NCI-H1417 (cell line): ENCODE measurements at regions not wholly inside any gene's neighbourhood (a gene's known extent, or its start where the extent isn't known, plus 50 kb on each side); places are given as distances from the start of the nearest gene placed in this dataset.
A peak's percentile ranks its signal among the peaks of the same experiment; 100 is the strongest.

Experiments
- DNase-seq, 3 experiments: peaks; one replicate each; lab custom pipeline; 2025; lab: John Stamatoyannopoulos, UW

DNA sequence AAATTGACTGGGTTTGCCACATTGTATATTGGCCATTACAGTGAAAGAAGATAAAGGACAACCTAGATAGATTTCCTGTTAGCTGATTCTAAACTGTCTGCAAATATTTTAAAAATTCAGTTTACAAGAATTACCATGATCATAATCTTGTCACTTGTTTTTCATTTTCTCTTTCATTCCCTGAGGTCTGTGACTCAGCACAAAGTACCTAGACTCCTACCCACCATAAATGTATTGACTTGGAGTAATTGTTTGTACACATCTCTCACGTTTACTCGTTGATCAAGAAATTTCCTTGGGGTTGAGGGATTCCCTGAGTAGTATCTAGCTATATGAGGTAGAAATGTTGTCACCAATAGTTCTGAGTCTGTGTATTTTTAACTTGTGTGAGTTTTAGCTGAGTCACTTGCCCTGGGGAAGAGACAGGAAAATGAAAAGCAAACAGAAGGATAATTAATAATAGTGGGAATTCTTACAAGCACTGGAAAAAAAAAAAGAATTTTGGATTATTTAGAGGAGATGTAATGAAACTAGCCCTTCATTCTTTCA, 299.2 kb upstream of the DACH1 start:
- peak in 1 of 3 experiments; percentile 46 for DNase-seq

DNA sequence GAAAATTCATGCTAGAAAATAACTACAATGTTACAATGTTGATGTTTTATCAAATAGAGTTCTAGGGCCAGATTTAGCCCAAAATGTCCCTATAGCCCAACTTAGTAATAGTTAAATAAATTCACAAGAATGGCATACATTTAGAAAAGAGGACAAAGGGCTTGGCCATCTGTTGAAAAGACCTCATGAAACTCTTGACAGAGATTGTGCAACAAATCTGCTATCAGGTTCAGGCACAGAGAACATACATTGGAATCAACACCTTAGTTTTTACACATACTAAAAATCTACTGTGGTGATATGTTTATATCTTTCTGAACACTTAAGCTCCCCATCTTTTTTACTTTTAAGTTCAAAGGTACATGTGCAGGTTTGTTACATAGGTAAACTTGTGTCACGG, 298.3 kb upstream of the DACH1 start:
- DNase-seq: no peak

DNA sequence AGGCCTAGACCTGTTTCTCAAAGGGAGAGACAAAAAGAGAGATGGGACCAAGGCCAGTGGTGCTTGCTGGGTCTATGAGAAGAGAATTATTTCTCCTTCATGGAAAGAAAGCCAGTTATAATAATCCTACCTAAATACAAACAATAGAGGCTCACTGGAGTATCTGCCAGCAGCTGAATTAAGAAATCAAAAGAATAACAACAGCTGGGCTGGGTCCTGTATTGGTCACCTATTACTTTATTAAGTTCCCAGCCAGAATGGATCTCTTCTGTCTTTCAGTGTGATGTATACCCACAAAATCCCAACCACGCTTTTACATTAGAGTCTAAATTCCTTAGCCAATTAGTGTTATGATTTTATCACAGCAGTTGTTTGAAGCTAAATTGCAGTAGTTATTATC, 297.8 kb upstream of the DACH1 start:
- no peak for DNase-seq

DNA sequence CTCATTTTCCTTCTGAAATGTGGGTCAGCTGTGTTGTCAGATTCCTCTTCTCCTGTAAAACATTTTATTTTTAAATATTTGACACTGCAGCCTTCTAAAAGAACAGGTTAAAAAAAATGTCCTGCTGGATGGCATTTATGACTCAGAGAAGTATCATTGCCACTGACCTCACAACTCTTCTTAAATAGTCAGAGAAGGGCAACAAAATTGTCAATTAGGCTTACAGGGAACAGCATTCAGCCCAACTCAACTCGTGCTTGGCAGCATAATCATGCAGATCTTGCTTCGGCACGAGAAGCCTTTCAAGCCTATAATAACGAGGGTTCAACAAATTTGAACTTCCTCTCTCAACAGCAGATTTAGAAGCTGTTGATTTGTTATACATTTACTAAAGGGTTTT, 296.7 kb upstream of the DACH1 start:
- DNase-seq: no peak

DNA sequence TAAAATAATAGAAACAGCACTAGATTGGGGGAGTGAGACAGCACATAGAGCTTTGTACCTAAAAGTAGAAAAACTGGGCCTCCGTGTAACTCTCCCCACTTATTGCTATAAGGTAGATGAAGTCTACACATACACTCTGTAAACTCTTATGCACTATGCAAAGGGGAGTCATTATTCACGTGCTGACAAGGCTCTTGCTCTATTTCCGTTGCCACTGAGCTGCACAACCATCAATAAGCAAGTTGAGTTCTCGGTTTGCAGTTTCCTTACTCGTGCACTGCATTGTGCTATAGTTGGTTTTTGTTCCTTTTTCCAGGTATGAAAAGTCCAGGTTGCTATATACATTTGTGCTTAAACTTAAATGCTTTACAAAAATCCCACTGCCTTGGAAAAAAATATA, 294.0 kb upstream of the DACH1 start:
- no peak for DNase-seq

- no peak for DNase-seq
Observed at GRCh38 chr13:72156760-72157159, 289.8 kb upstream of the DACH1 start.

DNA sequence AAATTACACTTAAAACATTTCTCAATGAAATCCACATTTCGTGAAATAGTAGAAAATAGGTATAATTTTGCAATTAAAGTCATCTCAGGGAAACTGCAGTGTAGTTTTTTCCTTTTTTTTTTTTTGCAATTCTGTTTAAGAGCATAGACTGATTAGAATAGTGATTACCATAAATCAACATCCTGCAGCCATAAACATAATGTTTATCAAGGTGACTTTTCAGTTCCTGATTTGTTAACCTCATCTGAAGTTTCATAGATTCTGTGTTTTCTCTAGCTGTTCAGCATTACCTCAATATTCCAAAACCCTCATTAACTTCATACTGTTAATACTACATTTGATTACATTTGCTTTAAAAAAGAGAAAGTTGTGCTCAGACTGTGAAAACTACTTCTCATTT, 286.3 kb upstream of the DACH1 start:
- DNase-seq: no peak

- DNase-seq: peak in 1 of 3 experiments; percentile 54
Observed at GRCh38 chr13:72151241-72151640, 284.2 kb upstream of the DACH1 start.

GRCh38 chr13:72150502-72150901, 283.5 kb upstream of the DACH1 start:
- DNase-seq: no peak

GRCh38 chr13:72149701-72150100, 282.7 kb upstream of the DACH1 start:
- no peak for DNase-seq

- DNase-seq: no peak
Observed at GRCh38 chr13:72146816-72147215, 279.8 kb upstream of the DACH1 start.

GRCh38 chr13:72145383-72145782, 278.4 kb upstream of the DACH1 start:
- no peak for DNase-seq

DNA sequence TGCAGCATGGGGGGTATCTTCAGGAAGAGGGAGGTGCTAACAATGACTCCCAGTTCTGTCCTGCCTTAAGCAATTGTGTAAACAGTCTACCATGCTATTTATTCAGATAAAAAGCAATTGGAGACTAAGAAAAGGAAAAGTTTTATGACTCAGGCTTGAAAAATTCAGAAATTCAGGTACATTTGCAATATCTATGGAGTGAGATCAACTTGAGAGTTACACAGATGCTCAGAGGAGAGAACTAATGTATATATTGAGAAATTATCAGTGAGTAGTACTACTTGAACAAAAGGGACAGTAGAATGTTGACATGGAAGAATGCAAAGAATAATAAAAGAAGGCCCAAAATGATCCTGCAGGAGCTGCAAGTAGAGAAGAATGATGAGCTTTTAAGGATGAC, 277.6 kb upstream of the DACH1 start:
- DNase-seq: no peak

DNA sequence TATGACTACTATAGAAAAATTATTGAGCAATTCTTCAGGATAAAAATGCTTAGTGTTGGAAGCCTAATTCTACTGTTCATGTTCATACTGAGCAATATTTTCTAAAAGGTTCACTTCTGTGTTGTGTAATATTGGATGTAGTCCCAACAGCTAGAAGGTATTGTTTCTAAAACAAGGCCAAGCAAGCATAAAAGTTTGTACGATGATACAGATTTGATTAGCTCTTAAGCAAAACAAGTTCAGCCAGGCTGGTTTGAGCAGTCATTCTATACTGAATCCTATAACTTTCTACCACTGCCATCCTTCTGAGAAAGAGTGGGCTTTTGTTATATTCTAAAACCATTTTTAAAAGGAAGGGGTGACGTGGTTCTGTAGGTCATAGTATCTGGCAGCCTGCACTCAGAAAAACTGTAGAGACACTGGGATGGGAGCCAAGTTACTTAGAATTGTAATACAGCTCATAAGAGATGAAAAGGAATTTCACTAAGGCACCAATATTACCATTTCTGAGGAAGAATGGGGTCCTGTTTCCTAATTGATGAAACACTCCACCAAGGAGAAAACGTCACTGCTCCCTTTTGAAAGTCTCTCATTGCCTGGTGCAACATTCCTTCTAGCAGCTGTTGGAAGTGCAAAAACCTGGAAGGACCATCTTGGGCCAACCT, 275.0 kb upstream of the DACH1 start:
- DNase-seq: no peak

DNA sequence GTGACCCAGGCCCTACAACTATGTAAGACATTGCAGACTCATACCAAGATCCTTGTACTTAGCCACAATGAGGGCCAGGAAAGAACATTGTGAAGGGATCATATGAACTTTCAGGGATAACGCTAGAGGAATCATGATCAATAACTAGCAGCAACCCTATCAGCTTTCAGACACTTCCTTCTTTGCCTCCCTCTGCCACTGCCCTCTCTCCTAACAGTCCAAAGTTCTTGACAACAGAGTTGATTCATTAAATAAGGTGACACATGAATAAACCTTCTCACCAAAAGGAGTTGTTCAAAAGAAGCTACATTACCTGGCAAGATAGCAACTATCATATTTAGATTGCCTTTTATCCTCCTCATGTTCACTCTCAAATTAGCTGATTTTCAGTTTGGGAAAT, 272.2 kb upstream of the DACH1 start:
- DNase-seq: no peak

- no peak for DNase-seq
Observed at GRCh38 chr13:72132075-72132474, 265.1 kb upstream of the DACH1 start.

DNA sequence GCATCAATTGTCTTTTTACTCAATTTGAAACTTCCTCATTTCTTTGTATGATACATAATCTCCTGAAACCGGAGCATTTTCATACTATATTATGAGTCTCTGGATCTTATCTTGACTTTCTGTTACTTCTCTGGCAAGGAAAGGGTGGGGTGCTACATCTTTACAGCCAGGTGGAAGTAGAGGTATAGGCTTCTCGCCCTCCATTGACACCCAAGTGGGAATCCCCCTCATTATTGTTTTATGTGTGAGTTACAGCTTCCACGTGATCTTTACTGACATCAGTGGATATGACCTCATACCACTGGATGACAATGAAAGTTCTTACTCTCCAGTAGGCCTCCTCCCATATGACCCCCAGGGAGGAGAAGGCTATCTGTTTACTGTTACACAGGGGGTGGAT, 262.1 kb upstream of the DACH1 start:
- DNase-seq: no peak

DNA sequence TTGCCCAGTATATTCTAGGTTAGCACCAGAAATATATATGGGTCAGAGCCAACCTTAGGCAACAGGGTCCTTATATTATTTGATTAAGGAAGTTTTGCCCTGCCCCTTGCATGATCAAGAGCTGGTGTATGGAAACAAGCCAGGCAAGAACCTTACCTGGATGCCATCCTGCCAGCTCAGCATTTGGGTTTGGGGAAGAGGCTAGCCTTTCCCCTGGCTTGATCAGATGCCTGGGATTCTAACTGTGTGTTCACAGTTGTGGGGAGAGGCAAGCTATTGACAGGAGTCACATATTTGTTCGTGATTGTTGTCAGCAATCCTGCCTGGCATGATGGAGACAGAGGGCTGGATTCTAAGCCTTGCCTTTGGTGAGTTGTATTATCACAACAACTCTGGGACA, 260.0 kb upstream of the DACH1 start:
- DNase-seq: no peak

GRCh38 chr13:72126424-72126823, 259.4 kb upstream of the DACH1 start:
- no peak for DNase-seq

- DNase-seq: no peak
Observed at GRCh38 chr13:72125561-72125960, 258.6 kb upstream of the DACH1 start.

GRCh38 chr13:72122661-72123255, 255.8 kb upstream of the DACH1 start:
- no peak for DNase-seq

DNA sequence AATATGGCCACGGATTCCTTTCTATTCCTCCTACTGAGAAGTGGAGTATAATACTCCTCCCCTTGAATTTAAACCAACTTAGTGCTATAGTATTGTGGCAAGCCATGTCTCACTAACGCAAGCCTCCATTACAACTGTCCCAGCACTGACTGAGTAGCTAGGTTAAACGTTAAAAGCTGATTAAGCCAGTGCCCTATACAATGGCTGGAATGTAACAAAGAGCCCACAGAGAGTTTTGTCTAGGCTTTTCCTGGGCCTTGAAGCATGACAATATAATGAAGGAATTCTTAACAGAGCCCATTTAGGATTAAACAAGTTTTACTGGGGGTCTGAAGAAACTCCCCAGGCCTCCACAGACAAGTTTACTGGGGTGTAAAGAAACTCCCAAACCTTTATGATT, 254.5 kb upstream of the DACH1 start:
- DNase-seq: no peak

DNA sequence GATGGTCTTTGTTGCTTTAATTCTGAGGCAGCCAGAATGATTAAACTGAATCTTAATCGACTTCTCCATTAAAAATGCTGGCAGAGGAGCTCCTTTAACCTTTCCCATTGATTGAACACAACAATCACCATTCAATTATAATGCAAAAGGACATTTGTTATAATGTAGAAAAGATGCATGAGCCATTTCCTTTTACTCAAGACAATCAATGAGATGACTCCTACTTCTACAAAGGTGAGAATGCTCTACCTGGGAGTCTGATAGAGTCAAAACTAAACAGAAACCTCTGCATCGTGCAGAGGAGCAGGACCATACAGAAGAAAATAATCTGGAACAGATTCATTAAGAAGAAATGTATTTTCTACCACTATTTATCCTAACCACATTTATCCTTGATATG, 253.6 kb upstream of the DACH1 start:
- DNase-seq: peak in 1 of 3 experiments; percentile 74

- DNase-seq: no peak
Observed at GRCh38 chr13:72113931-72114330, 246.9 kb upstream of the DACH1 start.
